HG02623 (cell line): ENCODE measurements at regions not wholly inside any gene's neighbourhood (a gene's known extent, or its start where the extent isn't known, plus 50 kb on each side); places are given as distances from the start of the nearest gene placed in this dataset.
"Not testable (repeated sequence)": the region's sequence is repeated elsewhere in the genome, so short reads cannot be mapped to it uniquely, and the experiment has no call there.

Experiments used
- ATAC-seq: cut with Tn5 transposase; IDR thresholded peaks from one replicate; pipeline ENCODE4 v1.9.1; 2021; ENCODE audit warnings: moderate library complexity; ENCODE audit not compliant: unreplicated experiment

DNA sequence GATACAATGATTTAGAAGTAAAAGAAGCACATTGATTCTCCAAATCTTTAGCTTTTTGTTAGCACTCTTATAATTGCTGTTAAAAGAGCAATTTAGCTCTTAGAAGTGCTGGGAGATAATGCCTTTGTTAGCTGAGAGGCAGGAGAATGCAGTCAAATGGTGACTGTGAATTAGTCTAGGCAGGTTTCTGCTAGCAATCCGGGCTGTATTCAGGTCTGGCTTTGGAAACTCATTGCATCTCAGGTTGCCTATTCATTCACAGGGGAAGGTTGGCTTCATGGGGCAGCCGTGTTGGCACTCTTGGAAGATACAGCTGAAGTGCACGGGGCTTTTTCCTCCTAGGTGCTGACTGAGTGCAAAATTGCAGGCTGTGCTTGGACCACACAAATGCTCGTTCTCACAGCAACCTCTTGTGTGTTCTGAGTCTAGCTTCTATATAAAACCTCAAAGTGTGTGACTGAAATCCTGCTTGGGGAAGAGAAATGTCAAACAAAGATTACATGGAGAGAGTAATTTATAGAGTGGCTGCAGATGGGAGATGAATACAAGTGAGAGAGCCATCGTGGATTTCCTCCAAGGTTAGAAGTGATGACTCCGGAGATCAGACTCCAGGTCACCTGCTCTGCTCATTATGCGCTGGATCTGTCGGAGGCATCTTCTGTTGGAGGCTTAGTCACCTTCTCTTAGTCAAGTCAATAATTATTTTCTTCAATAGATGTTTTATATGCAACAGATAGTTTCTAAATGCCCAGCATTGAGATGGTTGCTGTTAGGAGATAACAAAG, 167.8 kb downstream of the PMAIP1 start:
- ATAC-seq: no peak

DNA sequence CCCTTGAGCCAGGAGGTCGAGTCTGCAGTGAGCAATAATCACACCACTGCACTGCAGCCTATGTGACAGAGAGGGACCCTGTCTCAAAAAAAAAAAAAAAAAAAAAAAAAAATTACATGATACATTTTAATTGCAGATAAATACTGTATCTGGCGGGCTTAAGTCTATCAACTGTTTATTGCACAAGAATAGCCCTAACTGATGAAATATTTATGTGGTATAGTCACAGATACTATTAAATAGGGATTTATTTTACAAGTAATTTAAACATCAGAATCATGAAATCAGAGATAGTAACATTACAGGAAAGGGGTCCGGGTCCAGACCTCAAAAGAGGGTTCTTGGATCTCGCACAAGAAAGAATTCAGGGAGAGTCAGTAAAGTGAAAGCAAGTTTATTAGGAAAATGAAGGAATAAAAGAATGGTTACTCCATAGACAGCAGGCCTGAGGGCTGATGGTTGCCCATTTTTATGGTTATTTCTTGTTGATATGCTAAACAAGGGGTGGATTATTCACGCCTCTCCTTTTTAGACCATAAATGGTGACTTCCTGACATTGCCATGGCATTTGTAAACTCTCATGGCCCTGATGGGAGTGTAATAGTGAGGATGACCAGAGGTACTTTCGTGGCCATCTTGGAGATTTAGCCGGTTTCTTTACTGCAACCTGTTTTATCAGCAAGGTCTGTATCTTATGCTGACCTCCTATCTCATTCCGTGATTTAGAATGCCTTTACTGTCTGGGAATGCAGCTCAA, 166.6 kb downstream of the PMAIP1 start:
- no peak for ATAC-seq

DNA sequence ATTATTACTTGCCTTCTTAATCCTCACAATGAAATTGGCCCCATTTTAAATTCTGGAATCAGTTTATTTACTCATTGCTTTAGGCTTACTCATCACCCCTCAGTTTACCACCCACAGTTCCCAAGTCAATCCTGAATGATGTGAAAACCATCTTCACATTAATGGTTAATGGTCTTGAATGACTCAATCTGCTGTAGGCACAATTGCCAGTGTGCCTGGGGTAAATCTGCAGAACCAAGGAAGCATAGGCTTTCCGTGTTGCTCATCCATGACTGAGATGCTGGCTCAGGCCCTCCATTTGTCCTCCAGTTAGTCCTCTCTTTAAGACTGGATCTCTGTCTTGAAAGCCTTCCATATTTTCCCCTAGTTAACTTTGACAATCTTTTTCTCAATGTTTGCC, 164.5 kb downstream of the PMAIP1 start:
- ATAC-seq: no peak

DNA sequence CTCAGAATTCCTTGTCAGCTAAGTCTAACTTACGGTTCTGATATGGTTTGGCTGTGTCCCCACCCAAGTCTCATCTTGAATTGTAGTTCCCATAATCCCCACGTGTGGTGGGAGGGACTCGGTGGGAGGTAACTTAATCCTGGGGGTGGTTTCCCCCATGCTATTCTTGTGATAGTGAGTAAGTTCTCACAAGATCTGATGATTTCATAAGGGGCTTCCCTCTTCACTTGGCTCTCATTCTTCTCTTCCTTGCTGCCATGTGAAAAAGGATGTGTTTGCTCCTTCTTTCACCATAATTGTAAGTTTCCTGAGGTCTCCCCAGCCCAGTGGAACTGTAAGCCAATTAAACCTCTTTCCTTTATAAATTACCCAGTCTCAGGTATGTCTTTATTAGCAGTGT, 163.0 kb downstream of the PMAIP1 start:
- ATAC-seq: not testable (repeated sequence)

DNA sequence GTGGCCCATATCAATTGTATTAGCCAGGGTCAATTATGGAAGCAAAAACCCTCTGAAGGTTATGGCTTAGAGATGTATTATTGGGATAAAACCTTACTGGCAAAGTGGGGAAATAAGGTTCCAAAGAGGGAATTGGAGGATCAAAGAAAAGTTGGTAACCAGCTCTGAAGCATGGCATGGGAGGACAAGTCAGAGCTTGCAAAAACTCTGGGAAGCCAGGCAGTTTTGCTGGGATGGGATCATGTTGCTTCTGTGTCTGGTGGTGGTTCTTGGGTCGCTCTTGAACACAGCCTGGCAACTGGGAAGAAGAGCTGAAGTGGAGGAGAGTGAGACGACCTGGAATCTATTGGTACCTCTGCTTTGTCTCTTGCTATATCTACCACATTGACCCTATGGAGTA, 162.6 kb downstream of the PMAIP1 start:
- no peak for ATAC-seq

DNA sequence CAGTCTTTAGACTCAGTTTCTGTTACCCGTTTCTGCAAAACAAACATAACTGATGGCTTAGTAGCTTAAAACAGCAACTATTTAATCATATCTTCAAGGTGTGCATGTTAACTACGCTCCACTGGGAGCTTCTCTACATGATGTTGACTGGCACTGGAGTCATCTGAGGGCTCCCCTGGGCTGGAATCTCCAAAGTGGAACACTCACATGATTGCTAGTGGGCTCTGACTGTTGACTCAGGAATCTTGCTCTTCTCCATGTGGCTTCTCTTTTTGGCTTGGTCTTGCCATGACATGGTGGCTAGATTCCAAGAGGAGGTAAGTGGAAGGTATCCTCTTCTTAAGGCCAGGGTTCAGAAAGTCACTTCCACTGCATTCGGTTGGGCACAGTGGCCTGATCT, 160.8 kb downstream of the PMAIP1 start:
- ATAC-seq: no peak

DNA sequence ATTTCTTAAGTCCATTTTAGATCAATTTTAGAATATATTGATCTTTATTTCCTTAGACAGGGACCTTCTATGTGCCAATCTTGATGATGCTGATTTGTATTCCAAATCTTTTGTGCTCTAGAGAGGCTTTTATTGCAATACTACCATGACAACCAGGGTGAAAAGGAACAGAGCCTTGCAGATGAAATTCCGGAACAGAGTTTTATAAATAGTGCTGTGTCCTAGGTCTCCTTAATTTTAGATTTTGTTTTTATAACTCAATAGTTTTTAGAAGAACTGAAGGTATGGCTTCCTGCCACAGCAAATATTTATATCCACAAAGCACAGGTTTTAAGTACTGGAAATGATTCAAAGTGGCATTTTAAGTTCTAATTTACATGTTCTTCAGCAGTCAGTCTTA, 160.2 kb downstream of the PMAIP1 start:
- ATAC-seq: no peak

DNA sequence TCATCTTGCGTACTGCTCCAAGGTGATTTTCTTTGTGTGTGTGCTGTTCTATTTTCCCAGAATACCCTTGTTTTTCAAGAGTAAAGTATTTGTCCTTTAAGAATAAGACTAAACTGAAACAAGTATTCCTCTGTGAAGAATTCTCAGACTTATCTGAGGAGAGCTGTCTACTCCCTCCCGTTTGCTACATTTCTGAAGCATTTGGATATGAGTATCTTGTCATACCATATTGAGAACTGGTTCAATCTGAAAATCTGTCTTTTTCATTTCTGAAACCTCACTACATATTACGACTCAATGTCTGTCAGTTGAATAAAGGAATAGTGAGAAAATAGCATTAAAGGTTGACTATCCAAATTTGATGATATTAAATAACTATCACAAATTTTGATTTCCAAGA, 159.4 kb downstream of the PMAIP1 start:
- ATAC-seq: no peak

DNA sequence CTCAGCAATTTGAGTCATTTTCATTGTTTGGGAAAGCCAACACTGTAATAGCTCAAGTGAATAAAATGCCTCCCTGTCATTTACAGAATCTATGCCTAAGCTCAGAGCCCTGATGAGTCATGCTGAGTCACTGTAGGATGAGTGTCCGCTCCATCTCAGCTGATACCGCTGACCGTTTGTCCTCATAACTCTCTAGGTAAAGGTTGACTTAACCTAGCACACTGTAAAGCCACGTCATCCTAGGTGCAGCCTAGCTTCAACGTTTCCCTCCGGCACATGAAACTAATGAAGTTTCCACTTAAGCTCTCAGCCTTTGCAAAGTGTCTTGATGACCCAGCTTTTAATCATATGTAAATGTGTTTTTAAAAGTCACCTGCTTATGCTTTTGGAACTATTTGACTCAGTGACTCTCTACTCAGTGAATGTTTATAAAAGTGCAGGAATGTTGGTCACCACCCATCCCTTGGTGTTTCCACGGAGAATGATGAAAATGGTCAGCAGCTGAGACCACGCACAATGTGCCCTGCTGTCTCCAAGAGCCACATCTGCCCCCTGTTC, 154.0 kb downstream of the PMAIP1 start:
- no peak for ATAC-seq

DNA sequence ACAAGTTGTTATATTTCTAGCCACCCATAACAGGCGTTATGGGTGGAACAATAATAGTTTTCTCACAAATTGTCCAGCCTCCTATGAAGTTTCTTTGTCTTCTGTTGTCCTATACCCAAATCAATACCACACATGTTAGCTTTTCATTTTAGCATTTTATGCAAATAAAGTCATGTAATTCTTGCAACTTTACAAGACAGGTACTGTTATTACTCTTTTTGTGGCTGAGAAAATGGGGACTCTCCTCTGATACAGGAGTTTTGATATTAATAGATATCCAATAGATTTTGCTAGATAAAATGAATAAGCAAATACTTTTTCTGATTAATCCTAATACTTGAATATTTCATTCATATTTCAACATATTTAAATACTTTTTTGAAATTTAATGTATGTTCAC, 151.0 kb downstream of the PMAIP1 start:
- no peak for ATAC-seq

DNA sequence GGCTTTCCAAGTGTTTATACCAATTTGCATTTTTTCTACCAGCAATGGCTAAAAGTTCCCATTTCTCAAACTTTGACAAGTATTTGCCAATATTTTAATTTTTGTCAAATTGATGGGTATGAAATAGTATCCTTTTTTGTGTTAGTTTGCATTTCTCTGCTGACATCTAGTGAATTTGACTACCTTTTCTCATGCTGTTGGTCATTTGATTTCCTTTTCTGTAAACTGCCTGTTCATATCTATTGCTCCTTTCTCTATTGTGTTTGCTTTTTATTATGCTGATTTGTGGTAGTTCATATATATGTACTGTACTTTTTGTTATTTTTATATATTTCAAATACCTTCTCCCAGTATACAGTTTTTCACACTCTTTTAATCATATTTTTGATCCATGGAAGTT, 149.4 kb downstream of the PMAIP1 start:
- ATAC-seq: no peak

DNA sequence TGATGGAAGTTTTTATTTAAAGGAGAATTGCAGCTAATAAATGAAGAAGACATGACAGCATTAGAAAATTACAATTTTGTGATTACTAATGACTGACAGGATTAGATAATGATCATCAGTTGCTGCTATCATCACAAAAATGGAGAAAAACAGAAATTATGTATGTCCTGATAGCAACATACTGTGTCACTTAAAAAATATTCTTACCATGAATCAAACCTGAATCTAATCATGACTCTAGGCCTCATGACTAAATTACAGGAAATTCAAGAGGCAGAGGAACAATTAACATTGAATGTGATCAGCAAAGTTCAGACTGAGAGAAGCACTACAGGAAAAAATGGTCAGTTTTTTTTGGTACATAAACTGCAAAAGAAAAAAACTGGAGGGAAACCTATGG, 147.8 kb downstream of the PMAIP1 start:
- no peak for ATAC-seq

DNA sequence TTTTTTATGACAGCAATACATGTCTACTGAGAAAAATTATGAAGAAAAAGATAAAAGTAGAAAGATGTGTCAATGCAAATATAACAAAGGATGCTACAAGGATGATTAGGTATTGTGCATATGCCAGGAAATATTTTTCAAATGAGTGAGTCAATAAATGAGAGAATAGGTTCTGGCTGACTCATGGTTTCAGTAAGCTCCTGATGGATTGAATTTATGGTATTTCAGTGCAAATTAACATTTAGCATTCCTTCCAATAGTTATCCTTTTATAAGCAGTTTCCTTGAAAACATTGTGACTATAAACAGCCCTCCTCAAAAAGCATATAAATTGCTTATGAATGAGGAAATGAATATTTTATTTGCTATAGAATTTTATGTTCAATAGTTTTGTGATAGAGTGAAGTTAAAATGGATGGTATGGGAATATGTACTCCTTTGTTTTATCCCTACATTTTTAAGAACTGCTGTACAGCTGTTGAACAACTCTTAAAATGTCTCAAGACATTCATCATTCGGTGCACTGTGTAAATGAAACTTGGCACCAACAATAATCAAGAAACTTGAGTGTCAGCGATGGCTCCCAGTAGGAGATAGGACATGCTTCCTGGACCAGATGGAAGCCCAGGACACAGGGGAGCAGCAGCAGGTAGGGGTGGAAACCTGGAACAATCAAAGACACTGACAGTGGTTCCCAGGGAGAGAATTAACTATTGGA, 144.7 kb downstream of the PMAIP1 start:
- no peak for ATAC-seq

DNA sequence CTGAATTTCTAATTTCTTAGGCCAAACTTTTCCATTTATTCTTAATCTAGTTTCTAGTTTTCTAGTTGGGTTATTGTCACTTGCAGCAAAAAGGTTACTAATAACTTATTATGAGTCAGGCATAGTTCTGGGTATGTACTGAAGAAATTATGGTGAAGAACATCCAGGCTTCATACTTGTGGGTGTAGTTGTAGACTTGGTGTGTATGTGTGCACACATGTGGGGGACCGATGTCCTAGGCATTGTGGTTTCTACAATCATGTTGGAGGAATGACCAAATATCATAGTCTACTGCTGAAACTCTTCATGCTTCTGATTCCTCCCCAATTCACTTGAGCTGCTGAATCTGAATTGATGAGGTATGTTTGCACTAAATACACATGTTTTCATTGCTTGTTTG, 141.2 kb downstream of the PMAIP1 start:
- ATAC-seq: no peak

DNA sequence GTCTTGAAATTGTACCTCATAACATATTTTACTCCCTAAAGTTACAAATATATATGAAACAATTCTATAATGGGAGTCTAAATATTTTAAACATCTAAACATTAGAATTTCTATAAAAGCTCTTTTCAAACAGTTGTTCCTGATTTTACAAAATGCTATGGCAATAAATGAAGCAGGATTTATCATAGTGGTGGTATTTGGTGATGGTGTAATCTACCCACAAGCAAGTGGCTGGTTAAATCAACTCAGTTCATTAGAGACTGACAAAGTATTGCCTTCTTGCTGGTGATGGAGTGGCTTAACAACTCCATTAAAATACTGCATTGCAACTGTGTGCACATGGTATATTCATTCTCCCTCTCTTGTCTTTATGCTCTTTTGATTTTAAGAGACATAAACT, 138.9 kb downstream of the PMAIP1 start:
- no peak for ATAC-seq

DNA sequence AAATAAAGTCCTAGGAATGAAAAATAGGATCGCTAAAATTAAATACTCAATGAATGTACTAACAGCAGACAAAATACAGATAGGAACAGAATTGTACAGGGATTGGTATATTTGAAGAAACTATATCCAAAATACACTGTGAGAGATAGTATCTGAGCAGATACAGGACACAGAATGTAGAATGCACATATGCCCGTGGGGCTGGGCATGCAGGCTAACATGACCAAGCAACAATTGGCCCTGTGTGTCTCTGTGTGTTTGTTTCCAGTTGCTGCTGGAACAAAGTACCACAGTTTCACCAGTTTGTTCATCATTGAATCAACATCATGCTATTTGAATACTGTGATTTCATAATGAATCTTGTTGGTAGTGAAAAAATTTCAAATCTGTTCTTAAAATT, 127.6 kb downstream of the PMAIP1 start:
- no peak for ATAC-seq

DNA sequence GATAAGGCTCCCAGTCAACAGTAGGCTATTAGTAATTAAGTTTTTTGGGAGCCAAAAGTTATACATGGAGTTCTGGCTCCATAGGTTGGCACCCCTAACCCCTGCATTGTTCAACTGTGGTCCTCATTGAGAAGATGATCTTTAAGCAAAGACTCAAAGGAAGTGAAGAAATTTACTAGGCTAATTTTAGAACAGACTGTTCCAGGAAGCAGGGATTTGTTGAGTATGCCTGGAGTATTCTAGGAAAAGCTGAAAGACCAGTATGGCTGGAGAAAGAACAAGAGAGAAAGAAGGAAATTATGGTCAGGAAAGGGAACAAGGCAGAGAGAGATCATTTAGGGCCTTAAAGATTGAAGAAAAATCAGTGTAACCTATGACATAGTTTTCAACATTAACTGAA, 125.1 kb downstream of the PMAIP1 start:
- no peak for ATAC-seq

DNA sequence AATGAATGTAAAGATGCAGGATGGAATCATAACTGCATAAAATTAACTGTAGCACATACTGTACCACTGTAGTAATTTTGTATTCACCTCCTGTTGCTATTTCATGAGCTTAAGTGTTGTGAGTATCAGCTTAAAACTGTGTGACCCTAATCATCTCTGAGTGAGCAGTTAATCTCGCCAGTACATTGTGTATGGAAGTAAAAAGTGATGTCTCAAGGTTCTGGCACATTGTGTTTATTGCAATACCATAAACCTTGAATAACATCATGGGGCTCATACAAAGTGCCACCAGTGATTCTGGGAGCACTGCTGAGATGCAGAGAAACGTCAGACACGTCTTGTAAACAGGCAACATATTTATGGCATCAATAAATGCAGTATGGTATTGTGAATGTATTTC, 124.5 kb downstream of the PMAIP1 start:
- ATAC-seq: no peak

DNA sequence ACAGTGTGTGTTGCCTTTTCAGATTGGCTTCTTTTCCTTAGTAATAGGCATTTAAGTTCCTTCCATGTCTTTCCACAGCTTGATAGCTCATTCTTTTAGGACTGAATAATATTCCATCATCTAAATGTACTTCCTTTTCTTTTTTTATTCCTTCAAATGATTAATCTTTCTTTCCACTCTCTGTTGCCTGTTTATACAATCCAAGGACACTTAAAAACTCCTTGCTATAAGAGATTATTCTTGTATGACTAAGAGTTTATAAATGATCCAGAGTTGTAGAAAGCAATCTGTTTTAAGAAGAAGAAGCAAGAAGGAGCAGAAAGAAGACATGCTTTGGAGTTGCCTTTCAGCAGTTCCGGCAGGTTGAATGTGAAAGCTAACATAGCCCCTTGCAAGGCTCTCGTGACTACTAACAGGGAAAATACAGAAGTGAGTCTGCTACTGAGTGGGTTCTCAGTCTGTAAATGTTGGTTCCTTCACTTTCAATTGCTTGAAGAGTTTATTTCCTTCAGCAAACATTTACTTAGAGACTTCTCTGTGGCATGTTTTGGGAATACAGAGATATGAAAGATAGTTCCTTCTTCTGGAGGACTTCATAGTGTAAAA, 123.0 kb downstream of the PMAIP1 start:
- ATAC-seq: no peak

DNA sequence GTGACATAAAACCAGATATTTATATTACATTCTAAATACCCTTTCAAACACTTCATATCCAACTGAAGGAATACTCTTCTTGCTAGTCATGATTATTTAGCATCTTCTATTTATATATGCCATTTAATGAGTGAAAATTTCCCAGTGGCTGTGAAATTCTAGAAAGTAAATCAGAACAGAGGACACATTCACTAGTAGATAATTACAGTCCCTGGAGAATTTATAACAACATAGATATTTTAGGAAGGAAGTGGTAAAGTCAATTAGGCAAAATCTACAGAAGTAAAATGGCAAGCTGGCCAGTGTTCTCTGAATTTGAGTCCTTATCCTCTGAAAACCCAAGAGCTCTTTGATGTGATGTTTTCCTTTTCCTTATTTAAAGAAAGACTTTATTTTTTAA, 121.8 kb downstream of the PMAIP1 start:
- no peak for ATAC-seq
